Gastroesophageal sphincter (tissue), 4 donors: ENCODE measurements at regions not wholly inside any gene's neighbourhood (a gene's known extent, or its start where the extent isn't known, plus 50 kb on each side); places are given as distances from the start of the nearest gene placed in this dataset.
"Not testable (repeated sequence)": the region's sequence is repeated elsewhere in the genome, so short reads cannot be mapped to it uniquely, and the experiment has no call there.

Experiments used
- ATAC-seq: fragments of 150-250 bp; one replicate; pipeline ENCODE4 v1.9.1; 2016; ENCODE audit warnings: mild to moderate bottlenecking, moderate library complexity
- H3K27ac ChIP-seq, 4 donors: fragments of 200-600 bp; sonication (generic) in 3 of 4; 1 replicate in 3 of 4; 2 replicates in 1 of 4; pipeline ENCODE4 v1.5.1; 2016 to 2019
- H3K27me3 ChIP-seq: fragments of 200-600 bp; sonication (generic); one replicate; pipeline ENCODE4 v1.5.1; 2019
- H3K36me3 ChIP-seq, 2 donors: fragments of 200-600 bp; sonication (generic); one replicate each; pipeline ENCODE4 v1.5.1; 2019; ENCODE audit warnings: control low read depth in 1 of 2
- H3K4me1 ChIP-seq, 3 donors: fragments of 200-600 bp; sonication (generic); 1 replicate in 2 of 3; 2 replicates in 1 of 3; pipeline ENCODE4 v1.5.1; 2016 to 2019; ENCODE audit warnings: control low read depth in 2 of 3
- H3K4me3 ChIP-seq, 2 donors: fragments of 200-600 bp; sonication (generic); one replicate each; pipeline ENCODE4 v1.5.1; 2019; ENCODE audit warnings: mild to moderate bottlenecking in 1 of 2, moderate library complexity in 1 of 2
- H3K9me3 ChIP-seq, 3 donors: fragments of 200-600 bp; sonication (generic); one replicate each; pipeline ENCODE4 v1.5.1; 2017 to 2019; ENCODE audit warnings: control low read depth in 2 of 3
- WGBS, 2 donors: methylation state at CpG; one replicate each; pipeline ENCODE4 v1.1.5; 2018; ENCODE audit warnings: low coverage in 1 of 2; 5-methylcytosine and 5-hydroxymethylcytosine counted together

DNA sequence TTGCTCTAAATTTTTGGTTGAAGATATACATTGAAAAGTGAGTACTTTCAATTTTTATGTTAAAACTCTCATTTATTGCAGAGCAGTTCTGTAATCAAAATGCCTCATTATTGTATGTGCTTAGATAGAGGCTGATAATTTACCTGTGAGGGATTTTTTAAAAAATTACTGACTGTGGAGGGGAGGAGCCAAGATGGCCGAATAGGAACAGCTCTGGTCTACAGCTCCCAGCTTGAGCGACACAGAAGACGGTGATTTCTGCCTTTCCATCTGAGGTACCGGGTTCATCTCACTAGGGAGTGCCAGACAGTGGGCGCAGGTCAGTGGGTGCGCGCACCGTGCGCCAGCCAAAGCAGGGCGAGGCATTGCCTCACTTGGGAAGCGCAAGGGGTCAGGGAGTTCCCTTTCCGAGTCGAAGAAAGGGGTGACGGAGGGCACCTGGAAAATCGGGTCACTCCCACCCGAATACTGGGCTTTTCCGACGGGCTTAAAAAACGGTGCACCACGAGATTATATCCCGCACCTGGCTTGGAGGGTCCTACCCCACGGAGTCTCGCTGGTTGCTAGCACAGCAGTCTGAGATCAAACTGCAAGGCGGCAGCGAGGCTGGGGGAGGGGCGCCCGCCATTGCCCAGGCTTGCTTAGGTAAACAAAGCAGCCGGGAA, 89.4 kb downstream of the DDX11 start:
- not testable (repeated sequence) for H3K9me3 ChIP-seq, H3K36me3 ChIP-seq, H3K27ac ChIP-seq, ATAC-seq, H3K4me1 ChIP-seq, H3K4me3 ChIP-seq, H3K27me3 ChIP-seq
- WGBS, 2 donors, result 93% methylated on average over 7 of the region's 28 CpGs; no CpG with 5 or more reads in 1 of the 2 donors

DNA sequence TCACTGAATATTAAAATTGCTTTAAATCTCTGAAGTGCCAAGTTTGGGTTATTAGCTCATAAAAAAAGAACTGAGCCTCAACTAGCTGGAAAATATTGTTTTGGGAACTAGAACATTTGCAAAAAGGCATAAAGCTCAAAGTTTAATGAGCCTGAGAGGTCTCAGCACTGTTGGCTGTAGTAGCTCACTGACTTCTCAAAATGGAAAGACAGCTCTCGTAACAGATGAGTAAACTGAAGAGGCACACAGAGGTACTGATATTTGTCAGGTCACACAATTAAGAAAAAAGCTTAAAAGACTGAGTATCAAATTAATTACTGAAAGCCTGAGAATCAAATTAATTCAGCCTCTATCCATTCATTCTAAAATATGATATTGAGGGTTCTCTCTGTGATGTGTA, 100.6 kb downstream of the DDX11 start:
- 43 to 71% methylated on average over 1 of the region's 1 CpG for WGBS, 2 donors
- H3K36me3 ChIP-seq, H3K4me3 ChIP-seq, H3K27ac ChIP-seq, H3K9me3 ChIP-seq, ATAC-seq, H3K4me1 ChIP-seq, H3K27me3 ChIP-seq: not testable (repeated sequence)

DNA sequence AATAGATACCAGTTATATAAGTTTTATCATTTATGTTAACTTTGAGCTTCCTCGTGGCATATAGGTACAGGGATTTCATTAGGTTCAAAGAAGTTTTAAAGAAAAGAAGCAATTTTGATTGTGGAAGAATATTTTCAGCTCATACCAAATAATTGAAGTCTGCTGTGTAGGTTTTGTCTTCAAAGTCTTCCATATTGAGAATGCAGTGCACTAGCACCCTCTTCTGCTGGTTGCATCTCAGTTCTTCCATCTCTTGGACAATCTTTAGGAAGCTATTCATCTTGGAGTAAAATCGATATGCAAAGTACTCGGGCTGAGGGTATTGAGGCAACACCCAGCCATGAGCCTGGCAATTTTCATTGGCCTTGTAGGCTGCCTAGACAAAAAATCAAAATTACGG, 103.9 kb downstream of the DDX11 start:
- not testable (repeated sequence) for H3K4me3 ChIP-seq, ATAC-seq, H3K9me3 ChIP-seq, H3K27ac ChIP-seq, H3K4me1 ChIP-seq, H3K36me3 ChIP-seq, H3K27me3 ChIP-seq
- WGBS, 2 donors, result no CpG with 5 or more reads among the region's 4 CpGs

GRCh38 chr12:31178875-31179274, 105.2 kb downstream of the DDX11 start:
- not testable (repeated sequence) for ATAC-seq

DNA sequence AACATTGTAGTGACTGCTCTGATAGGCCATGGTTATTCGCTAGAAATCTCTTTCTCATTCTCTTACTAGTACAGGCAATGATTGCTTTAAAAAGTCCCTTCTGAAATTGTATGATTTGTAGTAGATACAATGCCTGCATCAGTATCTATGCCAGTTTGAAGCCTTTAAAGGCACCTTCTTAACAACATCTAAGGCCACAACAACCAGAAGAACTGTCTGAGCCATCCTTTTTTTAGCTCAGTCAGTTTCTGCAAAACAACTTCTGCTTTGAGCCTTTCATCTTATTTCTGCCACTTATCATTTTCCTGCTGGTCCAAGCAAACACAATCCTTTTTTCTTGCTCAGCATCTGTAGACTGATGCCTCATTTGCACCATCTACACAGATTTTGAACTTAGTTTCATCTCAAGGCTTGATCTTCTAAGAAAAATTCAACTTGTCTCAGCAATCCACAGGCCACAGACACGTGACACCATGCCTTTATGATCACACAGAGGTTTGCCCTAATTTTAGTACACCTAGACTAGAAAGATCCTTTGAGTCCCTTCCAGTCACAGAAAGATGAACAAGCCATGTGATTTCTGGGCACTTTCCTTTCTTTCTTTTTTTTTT, 106.1 kb downstream of the DDX11 start:
- ATAC-seq, H3K4me3 ChIP-seq, H3K4me1 ChIP-seq, H3K27me3 ChIP-seq, H3K36me3 ChIP-seq, H3K27ac ChIP-seq, H3K9me3 ChIP-seq: not testable (repeated sequence)
- 69 to 94% methylated on average over 1 to 2 of the region's 2 CpGs for WGBS, 2 donors

More at GRCh38 chr12:31178875-31179274, 105.2 kb downstream of the DDX11 start:
- not testable (repeated sequence) for H3K4me1 ChIP-seq, H3K27me3 ChIP-seq, H3K9me3 ChIP-seq, H3K36me3 ChIP-seq, H3K4me3 ChIP-seq, H3K27ac ChIP-seq
- 83 to 90% methylated on average over 3 to 4 of the region's 4 CpGs for WGBS, 2 donors

DNA sequence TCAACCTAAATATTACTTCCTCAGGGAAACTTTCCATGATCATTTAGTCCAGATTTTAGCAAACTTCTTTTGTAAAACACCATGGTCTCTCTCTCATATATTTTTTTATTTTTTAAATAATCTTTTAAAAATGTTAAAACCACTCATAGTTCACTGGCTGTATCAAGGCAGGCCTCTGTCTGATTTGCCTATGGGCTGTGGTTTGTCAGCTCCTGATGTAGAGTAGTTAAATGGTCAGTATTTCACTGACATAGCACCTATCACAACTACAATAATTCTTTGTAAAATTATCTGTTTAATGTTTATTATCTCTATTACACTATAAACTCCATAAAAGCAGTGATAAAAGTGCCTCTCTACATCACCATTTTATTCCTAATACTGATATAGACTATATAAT, 108.9 kb downstream of the DDX11 start:
- H3K4me1 ChIP-seq, H3K27me3 ChIP-seq, H3K36me3 ChIP-seq, ATAC-seq, H3K4me3 ChIP-seq, H3K27ac ChIP-seq, H3K9me3 ChIP-seq: not testable (repeated sequence)

DNA sequence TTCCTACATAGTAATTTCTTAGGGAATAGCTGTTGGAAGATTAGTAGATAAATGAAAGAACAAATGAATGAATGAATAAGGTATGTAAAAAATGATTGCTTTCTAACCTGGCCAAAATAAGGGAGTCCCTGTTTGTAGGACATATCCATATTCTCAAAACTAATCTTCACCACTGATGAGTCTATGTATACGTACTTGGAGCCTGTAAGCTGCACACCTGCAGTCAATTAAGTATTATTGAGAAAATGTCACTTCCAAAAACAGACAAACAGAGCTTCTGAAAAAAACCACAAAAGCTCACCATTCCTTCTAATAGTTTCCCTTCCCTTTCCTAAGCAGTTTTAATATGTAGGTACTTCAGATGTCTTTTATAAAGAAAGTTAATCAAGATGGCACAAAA, 109.4 kb downstream of the DDX11 start:
- H3K27ac ChIP-seq, H3K36me3 ChIP-seq, H3K4me3 ChIP-seq, H3K27me3 ChIP-seq, ATAC-seq, H3K9me3 ChIP-seq, H3K4me1 ChIP-seq: not testable (repeated sequence)
- WGBS, 2 donors, result no CpG with 5 or more reads among the region's 1 CpG

DNA sequence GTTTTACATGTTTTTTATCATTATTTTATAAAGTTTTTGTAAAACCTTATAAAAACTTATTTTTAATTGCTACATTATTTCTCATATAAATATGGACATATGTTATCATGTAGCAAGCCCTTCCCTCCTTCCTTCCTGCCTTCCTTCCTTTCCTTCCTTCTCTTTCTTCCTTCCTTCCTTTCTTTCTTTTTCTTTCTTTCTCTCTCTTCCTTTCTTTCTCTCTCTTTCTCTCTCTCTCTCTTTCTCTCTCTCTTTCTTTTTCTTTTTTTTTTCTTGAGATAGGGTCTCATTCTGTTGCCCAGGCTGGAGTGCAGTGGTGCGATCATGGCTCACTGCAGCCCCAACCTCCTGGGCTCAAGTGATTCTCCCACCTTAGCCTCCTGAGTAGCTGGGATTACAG, 110.2 kb downstream of the DDX11 start:
- H3K27ac ChIP-seq, ATAC-seq, H3K36me3 ChIP-seq, H3K9me3 ChIP-seq, H3K4me3 ChIP-seq, H3K4me1 ChIP-seq, H3K27me3 ChIP-seq: not testable (repeated sequence)
- 100% methylated on average over 1 of the region's 1 CpG; no CpG with 5 or more reads in 1 of the 2 donors for WGBS, 2 donors

GRCh38 chr12:31184667-31185066, 111.0 kb downstream of the DDX11 start:
- ATAC-seq, H3K4me1 ChIP-seq, H3K27me3 ChIP-seq, H3K36me3 ChIP-seq, H3K4me3 ChIP-seq, H3K27ac ChIP-seq, H3K9me3 ChIP-seq: not testable (repeated sequence)
- 93 to 97% methylated on average over 3 to 6 of the region's 20 CpGs for WGBS, 2 donors

- not testable (repeated sequence) for H3K9me3 ChIP-seq, H3K4me3 ChIP-seq, ATAC-seq, H3K36me3 ChIP-seq, H3K4me1 ChIP-seq, H3K27ac ChIP-seq, H3K27me3 ChIP-seq
Measured at GRCh38 chr12:31192689-31193088, 119.0 kb downstream of the DDX11 start.

GRCh38 chr12:31195620-31196019, 122.0 kb downstream of the DDX11 start:
- H3K9me3 ChIP-seq, H3K4me3 ChIP-seq, H3K27me3 ChIP-seq, ATAC-seq, H3K4me1 ChIP-seq, H3K27ac ChIP-seq, H3K36me3 ChIP-seq: not testable (repeated sequence)
- 29 to 78% methylated on average over 1 of the region's 1 CpG for WGBS, 2 donors

GRCh38 chr12:31199476-31199875, 125.8 kb downstream of the DDX11 start:
- H3K4me3 ChIP-seq, ATAC-seq, H3K36me3 ChIP-seq, H3K9me3 ChIP-seq, H3K27me3 ChIP-seq, H3K27ac ChIP-seq, H3K4me1 ChIP-seq: not testable (repeated sequence)
- WGBS, 2 donors, result 61 to 68% methylated on average over 3 to 4 of the region's 4 CpGs
